Keratinocyte (primary cell): ENCODE measurements at regions not wholly inside any gene's neighbourhood (a gene's known extent, or its start where the extent isn't known, plus 50 kb on each side); places are given as distances from the start of the nearest gene placed in this dataset.

Experiments
- DNase-seq: peaks from one replicate; pipeline ENCODE4 v3.0.0-alpha.2; 2011; ENCODE audit warnings: low read depth, missing footprints, low spot score
- FAIRE-seq: peaks from 2 replicates; lab custom pipeline; 2011; peaks lifted over from hg19 to GRCh38; lab: Jason Lieb, UNC
- H2AFZ ChIP-seq: 2 replicates; pipeline ENCODE4 v1.6.0; 2012; ENCODE audit warnings: low read length, control low read depth, inconsistent platforms; ENCODE audit not compliant: control insufficient read depth
- H3K27ac ChIP-seq: 2 replicates; pipeline ENCODE4 v1.5.1; 2011; ENCODE audit warnings: low read length; ENCODE audit not compliant: control insufficient read depth, insufficient read depth
- H3K27me3 ChIP-seq: 3 replicates; pipeline ENCODE4 v1.6.0; 2011; ENCODE audit warnings: low read length; ENCODE audit not compliant: control insufficient read depth, insufficient read depth; ENCODE audit errors: extremely low read depth
- H3K36me3 ChIP-seq, 2 experiments: 2 replicates in 1 of 2; 3 replicates in 1 of 2; pipeline ENCODE4 v1.5.1; 2011; ENCODE audit warnings: low read length in 2 of 2, mild to moderate bottlenecking in 1 of 2; ENCODE audit not compliant: control insufficient read depth in 2 of 2, insufficient read depth in 2 of 2; ENCODE audit errors: extremely low read depth in 1 of 2
- H3K4me1 ChIP-seq: 3 replicates; pipeline ENCODE4 v1.5.1; 2011; ENCODE audit warnings: low read length; ENCODE audit not compliant: control insufficient read depth, insufficient read depth; ENCODE audit errors: extremely low read depth
- H3K4me2 ChIP-seq: 3 replicates; pipeline ENCODE4 v1.6.0; 2011; ENCODE audit warnings: low read depth, low read length; ENCODE audit not compliant: control insufficient read depth, insufficient read depth; ENCODE audit errors: extremely low read depth
- H3K4me3 ChIP-seq, 3 experiments: fragments of 200-600 bp in 1 of 3; sonication (generic) in 1 of 3; 2 replicates in 2 of 3; 3 replicates in 1 of 3; pipeline ENCODE4 v1.5.1; 2011 to 2016; ENCODE audit warnings: low read length in 3 of 3, mild to moderate bottlenecking in 3 of 3, control low read depth in 2 of 3, inconsistent platforms in 1 of 3, low read depth in 1 of 3, mixed read lengths in 1 of 3, mixed run types in 1 of 3, moderate library complexity in 1 of 3; ENCODE audit not compliant: control insufficient read depth in 2 of 3, insufficient read depth in 2 of 3; ENCODE audit errors: extremely low read depth in 1 of 3
- H3K79me2 ChIP-seq: 2 replicates; pipeline ENCODE4 v1.6.0; 2012; ENCODE audit warnings: low read length; ENCODE audit not compliant: control insufficient read depth, insufficient read depth
- H3K9ac ChIP-seq: 3 replicates; pipeline ENCODE4 v1.6.0; 2011; ENCODE audit warnings: low read length; ENCODE audit not compliant: control insufficient read depth, insufficient read depth; ENCODE audit errors: extremely low read depth
- H3K9me1 ChIP-seq: 3 replicates; pipeline ENCODE4 v1.6.0; 2011; ENCODE audit warnings: low read length; ENCODE audit not compliant: control insufficient read depth, insufficient read depth; ENCODE audit errors: extremely low read depth
- H3K9me3 ChIP-seq: 2 replicates; pipeline ENCODE4 v1.5.1; 2012; ENCODE audit warnings: low read depth, low read length; ENCODE audit not compliant: control insufficient read depth
- H4K20me1 ChIP-seq: 3 replicates; pipeline ENCODE4 v1.6.0; 2011; ENCODE audit warnings: low read length; ENCODE audit not compliant: control insufficient read depth, insufficient read depth; ENCODE audit errors: extremely low read depth
- CTCF ChIP-seq, 3 experiments: IDR thresholded peaks in 1 of 3; conservative IDR thresholded peaks in 1 of 3; optimal IDR thresholded peaks in 1 of 3; 2 replicates in 2 of 3; 3 replicates in 1 of 3; pipeline versions ENCODE3 to v1.5.1; 2011; ENCODE audit warnings: low read length in 3 of 3, mild to moderate bottlenecking in 3 of 3, moderate library complexity in 2 of 3, control low read depth in 1 of 3, inconsistent platforms in 1 of 3; ENCODE audit not compliant: insufficient read depth in 2 of 3; ENCODE audit errors: extremely low read depth in 1 of 3
- EZH2 ChIP-seq: IDR thresholded peaks from one replicate; pipeline ENCODE4 v1.6.1; 2012; ENCODE audit warnings: inconsistent platforms, mild to moderate bottlenecking, low read length, moderate library complexity
- dilution Hi-C: fragments of 300-500 bp; cut with MboI; formaldehyde crosslinking; loops from one replicate; pipeline ENCODE4 v1.7.0; 2020; ENCODE audit warnings: low sequenced_read_pairs; ENCODE audit not compliant: extremely low pct_ligation_motif_present

DNA sequence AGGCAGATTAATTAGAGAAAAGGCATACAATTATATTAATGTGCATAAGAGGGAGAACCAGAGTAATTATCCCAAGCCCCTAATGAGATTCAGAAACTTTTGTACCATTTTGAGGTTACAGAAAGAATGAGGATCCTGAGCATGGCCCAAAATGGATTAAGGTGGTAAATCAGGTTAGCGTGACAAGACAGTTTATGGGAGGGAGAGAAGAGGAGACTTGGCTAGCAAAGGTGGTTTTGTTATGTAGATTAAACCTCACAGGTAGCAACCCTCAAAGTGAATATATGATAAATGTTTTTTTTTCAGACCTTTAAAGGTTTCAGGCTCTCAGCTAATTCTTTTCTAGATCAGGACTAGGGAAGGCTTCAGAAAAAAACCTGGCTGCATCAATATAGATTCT lies 781.8 kb downstream of the FAM133A start:
- Histone ChIP-seq H3K27me3 (no peaks in the 10 kb centered on the region), H3K4me3 (no peak overlapping the region)
- dilution Hi-C loops: no loop called here

GRCh38 chrX:94492541-94492940 lies 818.5 kb downstream of the FAM133A start:
- no peak overlapping the region for H3K4me2 ChIP-seq
- no peak for DNase-seq
- H3K79me2 ChIP-seq: no peaks in the 10 kb centered on the region
- H3K27me3 ChIP-seq: no peaks in the 10 kb centered on the region
- FAIRE-seq: no peak
- no peaks in the 10 kb centered on the region for H3K9me3 ChIP-seq
- H3K36me3 ChIP-seq: no peaks in the 10 kb centered on the region
- H3K4me1 ChIP-seq: no peaks in the 10 kb centered on the region
- no peaks in the 10 kb centered on the region for H4K20me1 ChIP-seq
- no peaks in the 10 kb centered on the region for H3K9me1 ChIP-seq
- TF ChIP-seq EZH2 (no peak), CTCF (optimal IDR thresholded peaks at IDR 0.05 in 1 of 3, IDR thresholded peaks at IDR 0.05 in 1 of 3, conservative IDR thresholded peaks at IDR 0.05 in 1 of 3; ENCODE audit: extremely low read depth in 1 of 3, insufficient read depth in 2 of 3, low read length in 3 of 3) (no peak)
- no peak overlapping the region for H3K4me3 ChIP-seq
- no peak overlapping the region for H2AFZ ChIP-seq
- no peak overlapping the region for H3K9ac ChIP-seq
- no peak overlapping the region for H3K27ac ChIP-seq
- dilution Hi-C loops: no loop called here

More for the DNA sequence above, 781.8 kb downstream of the FAM133A start:
- Histone ChIP-seq H3K27ac (no peak overlapping the region), H3K36me3 (no peaks in the 10 kb centered on the region), H3K9ac (no peak overlapping the region), H3K9me3 (no peaks in the 10 kb centered on the region), H2AFZ (no peak overlapping the region), H3K79me2 (no peaks in the 10 kb centered on the region), H3K4me2 (no peak overlapping the region), H3K9me1 (no peaks in the 10 kb centered on the region), H4K20me1 (no peaks in the 10 kb centered on the region), H3K4me1 (no peaks in the 10 kb centered on the region)
- no peak for DNase-seq
- no peak for TF ChIP-seq CTCF (optimal IDR thresholded peaks at IDR 0.05 in 1 of 3, IDR thresholded peaks at IDR 0.05 in 1 of 3, conservative IDR thresholded peaks at IDR 0.05 in 1 of 3; ENCODE audit: extremely low read depth in 1 of 3, insufficient read depth in 2 of 3, low read length in 3 of 3)
- TF ChIP-seq EZH2: no peak
- no peak for FAIRE-seq
